Astrocyte of the spinal cord (primary cell): ENCODE measurements at regions not wholly inside any gene's neighbourhood (a gene's known extent, or its start where the extent isn't known, plus 50 kb on each side); places are given as distances from the start of the nearest gene placed in this dataset.

Experiments
- DNase-seq: peaks from one replicate; pipeline ENCODE4 v3.0.0; 2011; ENCODE audit warnings: low read depth, low spot score
- H3K4me3 ChIP-seq: 2 replicates; pipeline ENCODE4 v1.5.1; 2011; ENCODE audit warnings: low read depth, mild to moderate bottlenecking, low read length, moderate library complexity
- in situ Hi-C: cut with HindIII; loops from 2 replicates; pipeline ENCODE4 v1.10.0; 2017; ENCODE audit warnings: low sequenced_read_pairs
- TF ChIP-seq, protein P1 (sequence below): IDR thresholded peaks from 2 replicates; pipeline ENCODE4 v1.5.1; 2012; ENCODE audit warnings: low read depth, mild to moderate bottlenecking, low read length, inconsistent platforms

DNA sequence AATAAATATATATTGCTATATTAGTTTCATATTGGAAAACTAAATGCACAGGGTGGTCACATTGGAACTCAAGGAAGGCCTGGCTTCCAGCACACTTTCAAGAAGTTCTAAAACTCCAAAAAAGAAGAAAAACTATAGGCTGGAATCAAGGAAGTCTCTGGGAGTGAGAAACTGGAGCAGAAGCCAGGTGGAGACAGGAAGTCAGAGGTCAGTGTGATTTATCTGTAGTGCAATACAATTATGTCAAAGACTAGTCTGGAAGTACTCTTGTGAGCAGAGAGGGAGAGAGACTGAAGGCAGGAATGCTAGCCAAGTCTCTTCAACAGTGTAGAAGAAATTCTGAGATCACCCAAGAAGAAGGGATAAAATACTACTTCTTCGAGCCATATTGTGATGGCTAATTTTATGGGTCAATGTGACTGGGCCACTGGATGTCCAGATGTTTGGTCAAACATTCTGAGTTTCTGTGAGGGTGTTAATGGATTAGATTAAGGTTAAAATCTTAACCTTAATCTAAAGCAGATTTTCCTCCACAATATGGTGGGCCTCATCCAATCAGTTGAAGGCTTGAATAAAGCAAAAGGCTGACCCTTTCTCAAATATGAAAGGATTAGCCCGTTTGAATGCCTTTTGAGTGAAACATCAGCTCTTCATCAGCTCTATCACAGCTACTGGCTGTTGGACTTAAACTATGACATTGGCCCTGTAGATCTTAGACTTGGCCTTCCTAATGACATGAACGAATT is 208.0 kb downstream of the TDRD15 start:
- TF ChIP-seq, protein P1, sequence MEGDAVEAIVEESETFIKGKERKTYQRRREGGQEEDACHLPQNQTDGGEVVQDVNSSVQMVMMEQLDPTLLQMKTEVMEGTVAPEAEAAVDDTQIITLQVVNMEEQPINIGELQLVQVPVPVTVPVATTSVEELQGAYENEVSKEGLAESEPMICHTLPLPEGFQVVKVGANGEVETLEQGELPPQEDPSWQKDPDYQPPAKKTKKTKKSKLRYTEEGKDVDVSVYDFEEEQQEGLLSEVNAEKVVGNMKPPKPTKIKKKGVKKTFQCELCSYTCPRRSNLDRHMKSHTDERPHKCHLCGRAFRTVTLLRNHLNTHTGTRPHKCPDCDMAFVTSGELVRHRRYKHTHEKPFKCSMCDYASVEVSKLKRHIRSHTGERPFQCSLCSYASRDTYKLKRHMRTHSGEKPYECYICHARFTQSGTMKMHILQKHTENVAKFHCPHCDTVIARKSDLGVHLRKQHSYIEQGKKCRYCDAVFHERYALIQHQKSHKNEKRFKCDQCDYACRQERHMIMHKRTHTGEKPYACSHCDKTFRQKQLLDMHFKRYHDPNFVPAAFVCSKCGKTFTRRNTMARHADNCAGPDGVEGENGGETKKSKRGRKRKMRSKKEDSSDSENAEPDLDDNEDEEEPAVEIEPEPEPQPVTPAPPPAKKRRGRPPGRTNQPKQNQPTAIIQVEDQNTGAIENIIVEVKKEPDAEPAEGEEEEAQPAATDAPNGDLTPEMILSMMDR = no peak
- H3K4me3 ChIP-seq = no peak overlapping the region
- in situ Hi-C loops = no loop called here
- DNase-seq = no peak

DNA sequence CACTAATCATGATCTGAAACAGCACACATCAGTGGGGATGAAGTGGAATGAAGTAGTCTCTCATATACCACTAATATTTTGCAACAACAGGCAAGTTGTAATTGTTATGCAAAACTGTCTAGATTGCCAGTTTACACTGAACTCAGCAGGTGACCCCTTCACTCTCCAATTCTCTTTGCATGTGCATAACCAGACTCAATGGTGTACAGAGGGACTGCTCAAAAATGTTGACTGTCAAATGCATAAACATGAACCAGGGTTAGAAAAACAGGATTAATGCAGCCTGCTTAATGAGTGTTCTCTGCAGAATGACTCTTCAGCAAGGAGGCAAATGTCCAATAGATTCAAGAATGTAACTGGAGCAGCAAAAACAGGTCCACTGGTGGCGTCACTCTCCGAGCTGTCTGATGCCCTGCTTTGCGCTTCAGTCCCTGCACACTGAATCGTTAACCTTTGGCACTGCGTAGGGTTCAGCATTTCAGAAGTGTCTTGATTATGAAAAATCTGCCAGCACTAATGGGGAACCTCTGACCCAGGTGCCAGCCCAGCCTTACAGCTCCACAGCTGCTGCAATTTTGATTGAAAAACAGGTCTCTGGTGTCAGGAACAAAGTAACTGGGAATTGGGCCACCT is 209.3 kb downstream of the TDRD15 start:
- no peak overlapping the region for H3K4me3 ChIP-seq
- TF ChIP-seq, protein P1 = no peak
- no peak for DNase-seq
- in situ Hi-C loops = no loop called here

DNA sequence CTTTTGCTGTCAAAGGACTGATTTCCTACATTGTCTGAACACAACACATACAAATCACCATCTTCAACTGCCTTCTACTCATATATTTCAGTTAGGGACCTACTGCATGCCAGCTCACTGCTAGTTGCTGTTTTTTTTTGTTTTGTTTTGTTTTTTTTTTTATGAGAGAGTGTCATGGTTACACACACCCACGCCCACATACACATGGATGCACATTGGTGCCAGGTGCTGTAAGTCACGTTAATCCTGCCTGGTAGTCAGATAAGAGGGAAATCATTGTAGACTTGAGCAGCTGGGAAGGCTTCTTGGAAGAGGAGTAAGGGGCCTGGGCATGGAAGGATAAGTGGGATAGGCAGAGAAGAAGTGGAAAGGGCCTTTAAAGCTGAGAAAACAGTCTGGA is 209.9 kb downstream of the TDRD15 start:
- TF ChIP-seq, protein P1 = no peak
- no peak for DNase-seq
- H3K4me3 ChIP-seq = no peak overlapping the region
- in situ Hi-C loops = no loop called here

DNA sequence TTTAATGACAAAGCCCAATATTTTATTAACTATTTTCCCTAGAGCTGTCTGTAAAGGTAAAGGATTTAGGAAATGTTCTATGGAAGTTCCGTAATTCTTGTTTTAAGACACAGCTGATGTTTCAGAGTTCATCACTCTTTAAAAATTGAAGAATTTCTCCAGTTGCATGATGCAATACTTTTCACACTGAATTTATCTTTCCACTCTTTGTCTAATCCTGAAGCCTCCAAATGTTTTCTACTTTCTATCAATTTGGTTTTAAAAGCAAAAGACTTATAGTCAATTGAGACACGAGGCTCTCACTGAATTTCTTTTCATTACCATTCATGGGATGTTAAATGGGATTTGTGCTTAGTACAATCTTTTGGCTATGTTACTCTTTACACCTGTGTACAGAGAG is 223.2 kb downstream of the TDRD15 start:
- TF ChIP-seq, protein P1 = no peak
- DNase-seq = no peak
- in situ Hi-C loops = no loop called here
- H3K4me3 ChIP-seq = no peak overlapping the region

DNA sequence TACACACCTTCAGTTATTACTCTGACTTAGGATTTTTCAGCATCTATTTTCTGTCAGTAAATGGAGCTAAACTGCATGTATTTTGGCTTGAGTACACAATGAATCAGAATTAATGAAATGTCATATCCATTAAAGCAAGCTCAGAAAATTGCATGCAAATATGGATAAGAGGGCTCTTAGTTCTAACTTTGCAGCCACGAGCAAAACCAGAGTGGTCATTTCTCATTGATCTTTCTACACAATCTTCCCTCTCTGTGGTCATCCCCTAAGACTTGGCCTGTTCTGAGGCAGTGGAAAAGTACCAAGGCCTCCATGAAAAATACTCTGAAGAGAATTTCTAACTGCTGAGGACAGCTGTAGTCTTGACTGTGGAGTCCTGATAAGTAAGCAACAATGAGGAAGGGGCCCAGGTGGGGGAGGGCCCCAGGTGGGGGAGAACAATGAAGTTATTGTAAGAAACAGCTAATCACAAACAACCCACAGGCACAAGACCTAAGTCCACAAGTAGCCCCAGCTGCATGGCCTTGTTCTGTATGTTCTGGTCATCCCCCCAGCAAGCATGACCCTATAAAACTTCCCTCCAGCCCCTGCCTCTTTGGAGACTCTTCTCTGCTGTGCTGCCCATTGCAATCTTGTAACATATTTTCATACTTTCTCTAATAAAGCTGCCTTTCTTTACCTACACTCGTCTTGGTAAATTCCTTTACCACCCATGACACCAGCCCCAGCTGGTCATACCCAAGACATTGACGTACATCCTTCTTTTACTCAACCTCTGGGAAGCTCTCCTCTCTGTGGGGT is 230.3 kb downstream of the TDRD15 start:
- in situ Hi-C loops = no loop called here
- no peak overlapping the region for H3K4me3 ChIP-seq
- TF ChIP-seq, protein P1 = no peak
- DNase-seq = no peak

DNA sequence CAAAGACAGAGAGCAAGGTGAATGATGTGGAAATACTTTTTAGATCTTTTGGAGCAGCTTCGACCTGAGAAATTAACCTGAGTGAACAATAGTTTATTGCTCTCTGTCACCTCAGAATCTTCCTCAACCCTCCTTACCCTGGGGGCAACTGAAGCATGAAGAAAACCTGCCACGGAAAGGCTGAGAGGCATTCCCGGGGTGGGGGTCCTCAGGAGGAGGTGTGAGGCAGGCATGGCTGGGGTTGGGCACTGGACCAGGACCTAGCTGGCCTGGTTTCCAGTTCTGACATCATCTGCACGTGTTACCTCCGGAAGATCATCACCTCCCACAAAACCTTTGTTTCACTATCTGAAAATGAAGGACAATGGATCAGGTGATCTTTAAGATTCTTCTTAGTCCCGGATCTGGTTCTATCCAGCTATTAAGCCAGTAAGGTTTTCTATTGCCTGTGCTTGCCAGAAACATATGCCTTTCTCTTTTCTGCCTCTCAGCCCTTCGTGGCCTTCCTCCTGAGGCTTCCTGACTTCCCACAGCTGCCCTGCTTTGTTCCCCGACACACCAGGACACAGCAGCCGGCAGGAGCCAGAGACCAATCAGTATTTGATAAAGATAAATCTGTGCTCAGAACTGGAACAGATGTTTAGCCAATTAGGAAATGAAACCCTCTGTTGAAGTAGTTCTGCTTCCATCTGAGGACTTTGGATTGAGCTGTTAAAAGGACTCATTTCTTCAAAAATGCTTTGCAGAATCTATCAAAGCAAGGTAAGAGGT is 232.5 kb downstream of the TDRD15 start:
- in situ Hi-C loops = no loop called here
- TF ChIP-seq, protein P1 = no peak
- no peak overlapping the region for H3K4me3 ChIP-seq
- no peak for DNase-seq
